ENCODE measurements at regions not wholly inside any gene's neighbourhood (a gene's known extent, or its start where the extent isn't known, plus 50 kb on each side); places are given as distances from the start of the nearest gene placed in this dataset.

GRCh38 chr12:126512916-126513913 lies 1448.0 kb downstream of the AACS start:
- Histone ChIP-seq H3K4me3 (ENCODE audit: low read depth, low read length) (no peak overlapping the region), H3K36me3 (ENCODE audit: control insufficient read depth, insufficient read depth, low read length) (no peaks in the 10 kb centered on the region), H3K27me3 (ENCODE audit: control insufficient read depth, insufficient read depth, low read length) (no peaks in the 10 kb centered on the region)
- DNase-seq (ENCODE audit: low read depth), result no peak
- TF ChIP-seq CTCF (IDR thresholded peaks at IDR 0.05; ENCODE audit: insufficient read depth, low read length, poor library complexity, severe bottlenecking), result no peak

DNA sequence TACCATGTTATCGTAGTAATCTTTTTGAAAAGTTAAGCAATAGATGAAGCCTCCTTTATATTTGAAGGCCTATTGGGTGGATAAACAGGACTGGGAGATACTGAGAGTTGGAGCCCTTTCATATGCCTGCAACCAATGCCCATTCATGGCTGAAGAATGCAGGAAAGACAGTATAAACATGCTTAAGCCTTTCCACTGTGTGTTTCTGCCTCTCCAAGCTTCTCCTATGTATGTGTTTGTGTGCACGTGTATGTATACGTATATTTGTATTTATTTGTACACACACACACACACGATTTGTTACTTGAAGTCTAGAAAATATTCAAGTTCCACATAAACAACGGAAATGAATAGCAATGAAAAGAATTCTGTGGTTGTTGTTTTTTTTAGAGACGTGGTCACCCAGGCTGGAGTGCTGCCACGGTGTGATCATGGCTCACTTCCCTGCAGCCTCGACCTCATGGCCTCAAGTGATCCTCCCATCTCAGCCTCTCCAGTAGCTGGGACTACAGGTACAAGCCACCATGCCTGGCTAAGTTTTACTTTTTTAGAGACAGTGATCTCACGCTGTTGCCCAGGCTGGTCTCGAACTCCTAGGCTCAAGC lies 1453.5 kb downstream of the AACS start:
- H3K4me3 ChIP-seq (ENCODE audit: low read depth, low read length), result no peak overlapping the region
- H3K27me3 ChIP-seq (ENCODE audit: control insufficient read depth, insufficient read depth, low read length), result no peaks in the 10 kb centered on the region
- H3K36me3 ChIP-seq (ENCODE audit: control insufficient read depth, insufficient read depth, low read length), result no peaks in the 10 kb centered on the region
- no peak for DNase-seq (ENCODE audit: low read depth)
- TF ChIP-seq CTCF (IDR thresholded peaks at IDR 0.05; ENCODE audit: insufficient read depth, low read length, poor library complexity, severe bottlenecking), result no peak

DNA sequence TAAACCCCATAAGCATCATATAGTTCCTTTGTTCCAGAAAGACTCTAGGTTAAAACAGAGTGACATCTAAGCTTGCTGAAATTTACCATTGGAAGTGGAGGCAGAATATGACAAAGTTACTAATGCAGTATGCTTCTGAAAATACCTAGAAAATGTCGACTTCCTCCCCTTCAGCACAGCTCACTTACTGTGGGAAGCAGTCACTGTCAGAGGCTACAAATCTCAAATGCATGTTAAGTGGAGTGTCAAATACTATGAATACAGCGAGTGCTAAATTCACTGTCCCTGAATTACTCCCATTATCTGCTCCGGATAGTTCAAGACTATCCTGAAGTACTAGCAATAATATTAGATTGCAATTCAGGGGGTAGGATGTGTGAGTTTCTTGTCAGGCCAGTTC lies 1454.6 kb downstream of the AACS start:
- no peak overlapping the region for H3K4me3 ChIP-seq (ENCODE audit: low read depth, low read length)
- DNase-seq (ENCODE audit: low read depth), result no peak
- H3K27me3 ChIP-seq (ENCODE audit: control insufficient read depth, insufficient read depth, low read length), result no peaks in the 10 kb centered on the region
- H3K36me3 ChIP-seq (ENCODE audit: control insufficient read depth, insufficient read depth, low read length), result no peaks in the 10 kb centered on the region
- no peak for TF ChIP-seq CTCF (IDR thresholded peaks at IDR 0.05; ENCODE audit: insufficient read depth, low read length, poor library complexity, severe bottlenecking)

GRCh38 chr12:126523891-126524290 lies 1458.7 kb downstream of the AACS start:
- DNase-seq (ENCODE audit: low read depth), result peak; percentile 4
- no peaks in the 10 kb centered on the region for H3K36me3 ChIP-seq (ENCODE audit: control insufficient read depth, insufficient read depth, low read length)
- H3K4me3 ChIP-seq (ENCODE audit: low read depth, low read length), result no peak overlapping the region
- H3K27me3 ChIP-seq (ENCODE audit: control insufficient read depth, insufficient read depth, low read length), result no peaks in the 10 kb centered on the region
- TF ChIP-seq CTCF (IDR thresholded peaks at IDR 0.05; ENCODE audit: insufficient read depth, low read length, poor library complexity, severe bottlenecking), result no peak

- H3K4me3 ChIP-seq (ENCODE audit: low read depth, low read length), result no peak overlapping the region
- no peak for TF ChIP-seq CTCF (IDR thresholded peaks at IDR 0.05; ENCODE audit: insufficient read depth, low read length, poor library complexity, severe bottlenecking)
- H3K27me3 ChIP-seq (ENCODE audit: control insufficient read depth, insufficient read depth, low read length), result no peaks in the 10 kb centered on the region
- DNase-seq (ENCODE audit: low read depth), result no peak
- no peaks in the 10 kb centered on the region for H3K36me3 ChIP-seq (ENCODE audit: control insufficient read depth, insufficient read depth, low read length)
These were observed 1469.3 kb downstream of the AACS start for GRCh38 chr12:126534495-126534894.
